Panc1 (cell line): ENCODE measurements at regions not wholly inside any gene's neighbourhood (a gene's known extent, or its start where the extent isn't known, plus 50 kb on each side); places are given as distances from the start of the nearest gene placed in this dataset.

Experiments used
- ATAC-seq: fragments of 200-7000 bp; cut with Tn5 transposase; 2 replicates; pipeline ENCODE4 v1.9.1; 2020; ENCODE audit warnings: mild to moderate bottlenecking, moderate library complexity
- BruUV-seq: library from RNA; stranded (reverse); fragments of 400-500 nt; replicated peaks from 2 replicates; lab custom pipeline; 2021; lab: Mats Ljungman, UMichigan
- CTCF ChIA-PET: fragments of 300-600 bp; sonication (Branson Sonifier 250); formaldehyde crosslinking; loops from one replicate; lab custom pipeline; 2022; ENCODE audit warnings: antibody characterized with exemption; lab: Charles Lee
- POLR2A ChIA-PET: fragments of 300-600 bp; sonication (Branson Sonifier 250); formaldehyde crosslinking; loops from one replicate; lab custom pipeline; 2022; ENCODE audit warnings: antibody characterized with exemption; lab: Charles Lee
- DNase-seq: peaks from one replicate; pipeline ENCODE4 v3.0.0-alpha.2; 2010; ENCODE audit warnings: low read depth, low spot score
- H3K27ac ChIP-seq: 2 replicates; pipeline ENCODE4 v1.5.1; 2011; ENCODE audit warnings: mild to moderate bottlenecking, low read length, inconsistent platforms
- H3K27me3 ChIP-seq: fragments of 200-500 bp; sonication (Bioruptor generic); 2 replicates; pipeline ENCODE4 v1.6.0; 2014; ENCODE audit warnings: low read length, inconsistent platforms; ENCODE audit not compliant: control insufficient read depth, insufficient read depth
- H3K36me3 ChIP-seq: fragments of 200-500 bp; sonication (Bioruptor generic); 2 replicates; pipeline ENCODE4 v1.5.1; 2014; ENCODE audit warnings: inconsistent platforms, mild to moderate bottlenecking, low read length, moderate library complexity; ENCODE audit not compliant: control insufficient read depth, insufficient read depth
- H3K4me1 ChIP-seq: 2 replicates; pipeline ENCODE4 v1.5.1; 2011; ENCODE audit warnings: inconsistent platforms, mild to moderate bottlenecking, low read length, moderate library complexity; ENCODE audit not compliant: control insufficient read depth, insufficient read depth
- H3K4me3 ChIP-seq, 2 experiments: 2 replicates each; pipeline ENCODE4 v1.5.1; 2011 to 2012; ENCODE audit warnings: low read depth in 2 of 2, low read length in 2 of 2, mild to moderate bottlenecking in 2 of 2, inconsistent platforms in 1 of 2, moderate library complexity in 1 of 2
- H3K9me3 ChIP-seq: fragments of 200-500 bp; sonication (Bioruptor generic); 2 replicates; pipeline ENCODE4 v1.5.1; 2014; ENCODE audit warnings: low read depth, mild to moderate bottlenecking, inconsistent platforms, low read length, moderate library complexity; ENCODE audit not compliant: control insufficient read depth, insufficient read depth
- CTCF ChIP-seq: fragments of 450-650 bp; IDR thresholded peaks from 2 replicates; pipeline ENCODE4 v1.5.1; 2017; ENCODE audit warnings: mild to moderate bottlenecking
- POLR2AphosphoS5 ChIP-seq: IDR thresholded peaks from 2 replicates; pipeline ENCODE4 v1.6.1; 2012; ENCODE audit warnings: mild to moderate bottlenecking, low read depth, low read length, moderate library complexity
- REST ChIP-seq, 2 experiments: IDR thresholded peaks; 2 replicates each; pipeline ENCODE4 v1.6.1; 2011 to 2012; ENCODE audit warnings: low read depth in 2 of 2, control low read depth in 1 of 2, low read length in 1 of 2, mild to moderate bottlenecking in 1 of 2, moderate library complexity in 1 of 2; ENCODE audit not compliant: insufficient read depth in 1 of 2
- SIN3A ChIP-seq: IDR thresholded peaks from 2 replicates; pipeline ENCODE4 v1.6.1; 2012; ENCODE audit warnings: low read depth, mild to moderate bottlenecking, low read length, moderate library complexity, borderline replicate concordance; ENCODE audit not compliant: insufficient read depth
- TCF7L2 ChIP-seq: IDR thresholded peaks from 2 replicates; pipeline ENCODE4 v1.6.1; 2011; ENCODE audit warnings: mild to moderate bottlenecking, low read depth, low read length, inconsistent platforms
- in situ Hi-C: cut with HindIII; loops from 2 replicates; pipeline ENCODE4 v1.10.0; 2016; ENCODE audit warnings: low sequenced_read_pairs, low pct_unique_long_range_greater_than_20kb
- intact Hi-C: fragments of 100-400 bp; cut with micrococcal nuclease; formaldehyde crosslinking; loops from one replicate; pipeline ENCODE4 v1.10.0; 2022; ENCODE audit not compliant: unreplicated experiment

GRCh38 chr6:138657065-138657425, 116.5 kb upstream of the CCDC28A start:
- no peaks in the 10 kb centered on the region for H3K36me3 ChIP-seq
- H3K9me3 ChIP-seq: no peaks in the 10 kb centered on the region
- no peak for DNase-seq
- ChIA-PET CTCF (no interaction called here), POLR2A (interaction anchor here (1.0 kb wide), 1 partner anchor 116 kb away, joined by 12 read pairs; the partner anchor contains the start of gene CCDC28A)
- H3K27me3 ChIP-seq: no peaks in the 10 kb centered on the region
- peaks cover 26% of the 10 kb centered on the region for H3K4me1 ChIP-seq
- no peak overlapping the region for H3K4me3 ChIP-seq
- in situ Hi-C loops (no loop called here), intact Hi-C loops (no loop called here)
- no TSS peak for BruUV-seq
- no peak for ATAC-seq
- TF ChIP-seq CTCF (no peak), SIN3A (no peak), TCF7L2 (no peak), REST (IDR thresholded peaks at IDR 0.05; ENCODE audit: insufficient read depth in 1 of 2, low read depth in 2 of 2, low read length in 1 of 2) (no peak), POLR2AphosphoS5 (no peak)
- H3K27ac ChIP-seq: no peak overlapping the region

- in situ Hi-C loops: no loop called here
- Histone ChIP-seq H3K9me3 (no peaks in the 10 kb centered on the region), H3K27ac (no peak overlapping the region), H3K4me1 (peaks cover 18% of the 10 kb centered on the region; the same call in 1 of the 2 replicates), H3K27me3 (no peaks in the 10 kb centered on the region), H3K36me3 (no peaks in the 10 kb centered on the region), H3K4me3 (no peak overlapping the region)
- no peak for ATAC-seq
- intact Hi-C loops: no loop called here
- CTCF ChIA-PET: no interaction called here
- TF ChIP-seq SIN3A (no peak), CTCF (no peak), TCF7L2 (no peak), POLR2AphosphoS5 (no peak), REST (IDR thresholded peaks at IDR 0.05; ENCODE audit: insufficient read depth in 1 of 2, low read depth in 2 of 2, low read length in 1 of 2) (no peak)
- BruUV-seq: no TSS peak
- POLR2A ChIA-PET: no interaction called here
- DNase-seq: no peak
Observed at GRCh38 chr6:138659998-138660397, 113.6 kb upstream of the CCDC28A start.
